Body of pancreas (tissue), 4 donors: ENCODE measurements at regions not wholly inside any gene's neighbourhood (a gene's known extent, or its start where the extent isn't known, plus 50 kb on each side); places are given as distances from the start of the nearest gene placed in this dataset.

Experiments used
- CTCF ChIP-seq, 7 experiments: fragments of 450-650 bp in 4 of 7; fragments of 200-600 bp in 3 of 7; sonication (generic) in 3 of 7; IDR thresholded peaks; one replicate each; pipeline ENCODE4 v1.5.1; 2016 to 2019; ENCODE audit warnings: antibody characterized with exemption in 7 of 7
- POLR2A ChIP-seq, 3 donors: fragments of 450-650 bp; IDR thresholded peaks; one replicate each; pipeline ENCODE4 v1.6.1; 2016; ENCODE audit warnings: antibody characterized with exemption in 3 of 3, mild to moderate bottlenecking in 2 of 3

DNA sequence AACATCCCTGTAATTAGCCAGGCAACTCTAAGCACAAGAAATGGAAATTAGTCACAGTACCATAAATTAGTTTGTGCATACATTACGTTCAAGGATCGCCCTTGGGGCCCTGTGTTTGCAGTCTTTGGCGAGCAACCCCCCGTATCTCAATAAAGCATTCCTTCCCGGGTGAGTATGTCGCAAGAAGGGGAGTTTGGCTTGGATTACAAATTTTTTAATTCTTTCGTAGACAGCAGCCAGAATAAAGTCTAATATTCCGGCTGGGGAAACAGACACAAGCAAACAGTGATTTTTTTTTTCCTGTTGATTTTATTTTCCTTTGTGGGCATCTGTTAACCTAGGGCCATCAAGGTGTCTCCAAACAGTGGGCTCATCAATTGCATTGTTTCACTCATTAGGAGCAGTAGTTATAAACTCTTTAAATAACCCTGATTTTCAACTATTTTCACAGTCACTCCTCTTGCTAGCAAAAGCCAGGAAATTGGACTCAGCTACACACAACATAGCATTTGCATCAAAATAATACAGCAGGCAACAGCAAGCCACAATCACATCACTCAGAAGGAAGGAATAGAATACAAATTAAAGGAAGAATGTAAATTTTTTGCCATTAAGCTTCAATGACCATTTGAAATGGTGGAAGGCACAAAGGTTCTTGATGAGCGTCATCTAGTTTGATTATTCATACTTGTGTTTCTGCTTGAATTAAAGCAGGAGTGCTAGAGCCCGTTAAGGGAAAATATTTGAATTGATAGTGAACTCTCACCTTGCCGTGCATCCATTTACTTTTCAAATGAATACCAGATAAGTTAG lies 85.3 kb downstream of the LINC00237 start:
- no peak for TF ChIP-seq CTCF (IDR thresholded peaks at IDR 0.05)
- no peak for TF ChIP-seq POLR2A (IDR thresholded peaks at IDR 0.05)
